Stimulated activated CD8-positive, alpha-beta memory T cell treated with anti-CD3 and anti-CD28 coated beads, Interleukin-15, amount 100 ng/mL, for 48 hours (primary cell): ENCODE measurements at regions not wholly inside any gene's neighbourhood (a gene's known extent, or its start where the extent isn't known, plus 50 kb on each side); places are given as distances from the start of the nearest gene placed in this dataset.

Experiments
- DNase-seq, 2 donors: peaks; one replicate each; pipeline ENCODE4 v3.0.0-alpha.2; 2020; ENCODE audit warnings: low read depth in 2 of 2

GRCh38 chr12:93243689-93244513 lies 133.8 kb upstream of the NUDT4 start:
- DNase-seq, result no peak

GRCh38 chr12:93244514-93245077 lies 133.1 kb upstream of the NUDT4 start:
- peak in 1 of 2 donors; percentile 14 for DNase-seq

- DNase-seq, result peak; percentile 3 to 18
These were observed 132.2 kb upstream of the NUDT4 start for GRCh38 chr12:93245543-93245942.

- no peak for DNase-seq
These were observed 130.3 kb upstream of the NUDT4 start for GRCh38 chr12:93247313-93247991.

GRCh38 chr12:93252221-93252620 lies 125.5 kb upstream of the NUDT4 start:
- DNase-seq, result no peak

- DNase-seq, result no peak
These were observed 122.8 kb upstream of the NUDT4 start for GRCh38 chr12:93254911-93255310.

GRCh38 chr12:93256256-93256969 lies 121.3 kb upstream of the NUDT4 start:
- no peak for DNase-seq

GRCh38 chr12:93261505-93262094 lies 116.1 kb upstream of the NUDT4 start:
- DNase-seq, result no peak

GRCh38 chr12:93272997-93273396 lies 104.7 kb upstream of the NUDT4 start:
- DNase-seq, result no peak

GRCh38 chr12:93273834-93274564 lies 103.7 kb upstream of the NUDT4 start:
- no peak for DNase-seq

GRCh38 chr12:93274937-93275336 lies 102.8 kb upstream of the NUDT4 start:
- DNase-seq, result no peak

GRCh38 chr12:93275589-93275988 lies 102.1 kb upstream of the NUDT4 start:
- no peak for DNase-seq

GRCh38 chr12:93279565-93280412 lies 97.9 kb upstream of the NUDT4 start:
- no peak for DNase-seq

GRCh38 chr12:93287149-93287548 lies 90.6 kb upstream of the NUDT4 start:
- no peak for DNase-seq

- no peak for DNase-seq
These were observed 89.1 kb upstream of the NUDT4 start for GRCh38 chr12:93288626-93289025.

GRCh38 chr12:93290391-93290790 lies 87.3 kb upstream of the NUDT4 start:
- DNase-seq, result no peak

GRCh38 chr12:93292213-93292612 lies 85.5 kb upstream of the NUDT4 start:
- no peak for DNase-seq

- no peak for DNase-seq
These were observed 84.8 kb upstream of the NUDT4 start for GRCh38 chr12:93292731-93293566.

- DNase-seq, result no peak
These were observed 80.7 kb upstream of the NUDT4 start for GRCh38 chr12:93297032-93297431.
